Cerebellar cortex (tissue), 1 donor: ENCODE measurements at regions not wholly inside any gene's neighbourhood (a gene's known extent, or its start where the extent isn't known, plus 50 kb on each side); places are given as distances from the start of the nearest gene placed in this dataset.

Experiments
- DNase-seq: peaks from one replicate; pipeline ENCODE4 v3.0.0-alpha.2; 2015; ENCODE audit warnings: low spot score

DNA sequence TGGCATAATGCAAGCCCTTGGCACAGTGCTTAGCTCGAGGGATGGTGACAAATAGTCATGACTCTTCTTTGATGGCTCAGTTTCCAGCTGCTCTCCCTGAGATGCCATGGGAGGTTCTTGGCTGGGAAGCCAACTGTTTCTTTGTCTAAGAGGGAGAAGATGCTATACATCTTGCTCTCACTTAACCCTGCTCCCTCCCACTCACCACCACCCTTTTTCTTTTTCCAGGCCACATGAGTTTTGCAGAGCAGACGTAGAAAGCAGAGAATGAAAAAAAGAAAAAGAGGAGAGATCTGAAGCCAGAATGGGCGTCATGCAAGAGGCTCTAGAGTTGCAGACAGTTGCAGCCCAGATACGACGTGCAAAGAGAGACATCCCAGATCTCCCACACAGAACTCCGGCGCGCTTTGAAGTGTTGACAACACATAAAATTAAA, 160.5 kb downstream of the FGF18 start:
- no peak for DNase-seq

DNA sequence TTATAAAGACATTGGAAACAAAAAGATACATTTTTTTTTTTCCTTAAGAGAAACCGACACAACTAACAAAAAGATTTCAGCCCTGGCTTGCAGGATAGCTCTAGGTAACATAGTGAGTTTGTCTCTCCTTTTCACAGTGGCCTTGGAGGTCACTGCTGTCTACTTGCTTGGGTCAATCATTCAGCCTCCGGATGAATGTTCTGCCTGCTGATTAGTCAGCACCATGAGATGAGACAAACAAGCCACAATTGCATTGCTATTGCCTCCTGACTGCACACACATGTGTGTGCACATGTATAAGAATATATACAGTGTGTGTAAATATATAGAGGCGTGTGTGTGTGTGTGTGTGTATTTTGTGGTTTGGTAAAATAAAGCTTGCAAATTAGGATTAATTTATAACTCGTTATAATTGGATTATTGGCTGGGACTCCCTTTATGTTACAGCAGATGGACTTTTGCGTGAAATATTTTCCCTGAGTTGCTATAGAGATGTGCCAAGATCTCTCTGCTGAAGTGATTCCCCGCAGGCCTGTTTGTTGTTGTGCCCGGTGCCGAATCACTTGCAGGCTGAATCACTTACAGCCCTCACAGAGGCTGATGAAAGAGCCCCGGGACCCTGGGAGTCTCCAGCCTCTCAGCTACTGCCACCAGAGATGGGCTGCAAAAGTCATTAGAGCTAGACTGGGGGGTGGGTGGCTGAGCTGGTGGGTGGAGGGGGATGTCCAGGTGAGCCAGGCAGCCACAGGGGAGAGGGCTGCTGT, 161.2 kb downstream of the FGF18 start:
- DNase-seq, result no peak

DNA sequence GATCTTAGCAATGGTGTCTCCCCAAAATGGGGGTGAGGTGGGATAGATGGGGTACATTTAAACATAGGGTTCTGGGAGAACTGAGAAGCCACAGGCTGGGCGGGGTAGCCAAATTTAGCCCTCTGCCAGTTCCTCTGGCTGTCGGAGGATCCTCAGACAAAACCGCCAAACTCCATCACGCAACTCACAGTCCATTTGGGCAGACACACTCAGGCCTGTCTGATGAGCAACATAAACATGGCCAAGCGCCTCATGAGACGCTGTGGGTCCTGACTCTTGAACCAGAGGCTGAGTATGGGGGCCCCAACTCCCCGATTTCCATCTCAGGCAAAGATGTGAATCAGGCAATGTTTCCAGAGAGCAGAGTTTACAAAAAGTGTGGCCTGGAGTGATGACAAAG, 162.3 kb downstream of the FGF18 start:
- DNase-seq, result no peak

DNA sequence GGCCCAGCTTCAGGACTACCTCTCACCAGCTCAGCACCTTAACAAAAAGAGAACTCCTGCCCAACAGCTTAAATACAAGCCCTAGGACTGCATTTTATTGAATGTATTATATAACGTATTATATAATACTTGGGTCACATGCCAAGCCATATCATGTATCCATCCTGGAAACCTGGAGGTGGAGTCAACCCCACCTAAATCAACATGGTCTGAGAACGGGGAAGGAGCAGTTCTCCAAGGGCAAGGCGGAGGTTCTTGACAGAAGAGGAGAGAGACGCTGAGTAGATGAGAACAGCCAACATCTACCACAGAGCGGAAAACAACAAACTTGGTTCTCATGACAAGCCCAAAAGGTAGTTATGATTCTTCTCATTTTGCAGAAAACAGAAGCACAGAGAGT, 163.4 kb downstream of the FGF18 start:
- no peak for DNase-seq

- DNase-seq, result no peak
Measured at GRCh38 chr5:171585981-171586380, 166.5 kb downstream of the FGF18 start.

GRCh38 chr5:171586436-171586835, 167.0 kb downstream of the FGF18 start:
- DNase-seq, result no peak

DNA sequence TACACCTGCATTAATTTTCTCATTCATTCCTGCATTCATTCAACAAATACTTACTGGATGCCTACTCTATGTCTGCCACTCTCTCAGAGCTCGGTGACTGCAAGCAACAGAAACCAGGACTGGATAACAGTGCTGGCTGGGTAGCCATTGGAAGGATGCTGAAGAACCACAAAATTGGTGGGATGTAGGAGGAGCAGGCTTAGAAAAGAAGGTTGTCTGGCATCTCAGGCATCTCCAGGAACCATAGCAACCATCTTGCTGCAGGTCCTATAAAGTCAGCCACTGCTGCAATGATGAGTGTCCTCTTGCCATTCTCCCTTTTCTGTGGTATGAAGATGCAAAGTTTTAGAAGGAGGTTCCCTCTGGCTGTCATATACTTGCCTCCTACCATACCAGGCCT, 168.6 kb downstream of the FGF18 start:
- DNase-seq, result no peak

DNA sequence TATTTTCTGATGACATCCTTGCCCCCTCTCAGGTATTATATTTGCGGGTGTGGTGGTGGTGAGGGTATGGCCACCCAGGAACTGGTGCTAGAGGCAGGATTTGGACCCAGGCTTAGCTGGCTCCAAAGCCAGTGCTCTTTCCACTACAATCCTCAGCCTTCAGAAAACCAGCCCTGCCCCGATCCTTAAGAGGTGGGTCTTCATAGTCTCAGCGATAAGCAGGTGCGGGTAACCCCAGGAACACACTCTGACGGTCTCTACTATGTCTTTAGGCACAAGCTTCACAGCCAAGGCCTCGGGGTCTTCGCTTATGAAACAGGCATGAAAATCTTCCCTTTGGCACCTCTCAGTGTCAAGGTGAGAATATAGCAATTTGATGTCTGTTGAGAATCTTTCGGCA, 169.3 kb downstream of the FGF18 start:
- no peak for DNase-seq

DNA sequence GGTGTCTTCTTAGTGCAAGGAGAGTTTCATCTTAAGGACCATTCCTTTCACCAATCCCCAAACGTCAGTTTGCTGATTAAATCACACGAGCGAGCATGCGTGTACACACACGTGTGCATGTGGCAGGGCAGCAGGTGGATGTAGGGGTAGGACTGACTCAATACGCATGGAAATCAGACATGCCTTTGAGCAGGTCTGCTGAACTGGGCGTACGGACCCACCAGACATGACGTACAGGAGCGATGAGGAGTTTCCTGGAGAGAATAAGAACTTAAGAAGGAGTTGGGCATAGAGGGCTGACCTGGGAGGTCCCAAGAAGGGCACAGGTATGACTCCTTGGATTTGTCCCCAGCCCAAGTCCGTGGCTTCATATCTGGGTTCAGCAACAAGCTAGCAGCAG, 170.0 kb downstream of the FGF18 start:
- no peak for DNase-seq

DNA sequence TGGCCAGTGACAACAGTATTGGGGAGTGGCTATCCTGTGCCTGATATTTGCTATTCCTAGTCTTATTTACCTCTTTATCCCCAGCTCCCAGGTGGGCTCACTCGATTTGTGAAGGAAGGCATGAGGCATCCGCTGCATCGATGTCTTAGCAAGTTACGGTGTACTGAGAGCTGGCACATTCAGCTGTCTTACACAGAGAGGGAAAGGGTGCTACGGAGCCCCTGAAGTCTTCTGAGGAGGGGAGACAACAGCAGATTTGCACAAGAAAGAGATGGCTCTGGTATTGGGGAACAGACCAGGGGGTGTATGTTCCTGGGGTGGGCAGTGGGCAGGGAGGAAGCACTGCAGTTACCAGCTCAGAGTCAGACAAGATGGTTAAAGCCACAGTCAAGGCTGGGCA, 172.6 kb downstream of the FGF18 start:
- no peak for DNase-seq

GRCh38 chr5:171592736-171593135, 173.3 kb downstream of the FGF18 start:
- DNase-seq, result no peak

DNA sequence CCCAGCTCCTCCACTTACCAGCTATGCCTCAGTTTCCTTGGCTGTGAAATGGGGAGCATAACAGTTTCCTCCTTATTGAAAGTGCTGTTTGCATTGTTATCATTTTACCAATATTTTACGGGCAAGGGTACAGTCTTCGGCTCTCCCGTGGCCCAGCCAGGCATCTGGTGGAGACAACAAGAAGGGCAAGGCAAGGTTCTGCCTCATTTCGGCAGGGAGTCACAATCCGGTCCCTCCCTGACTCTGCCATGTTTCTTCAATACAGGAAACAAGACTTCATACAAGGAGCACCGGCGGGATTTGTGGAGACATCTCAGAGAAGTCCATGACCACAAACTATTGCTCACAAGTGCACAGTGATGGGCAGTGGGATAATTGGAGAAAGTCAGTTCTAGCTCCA, 174.0 kb downstream of the FGF18 start:
- DNase-seq, result no peak

DNA sequence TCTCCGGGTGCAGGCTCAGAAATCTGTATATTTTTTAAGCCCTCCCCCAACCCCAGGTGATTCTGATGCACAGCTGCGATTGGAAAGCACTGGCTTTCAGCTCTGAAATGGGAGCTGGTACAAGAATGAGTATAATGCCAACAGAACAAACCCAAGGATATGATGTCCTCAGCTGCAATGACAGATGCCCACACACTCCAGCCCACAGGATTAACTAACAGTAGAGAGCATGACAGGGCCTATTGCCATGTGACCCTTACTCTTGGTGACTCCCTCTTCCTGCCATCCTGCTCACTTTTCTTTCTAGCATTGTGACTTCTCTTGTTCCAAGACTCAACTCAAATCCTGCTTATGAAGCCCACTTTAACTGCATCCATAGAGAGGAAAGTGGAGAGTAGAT, 174.5 kb downstream of the FGF18 start:
- DNase-seq, result no peak

DNA sequence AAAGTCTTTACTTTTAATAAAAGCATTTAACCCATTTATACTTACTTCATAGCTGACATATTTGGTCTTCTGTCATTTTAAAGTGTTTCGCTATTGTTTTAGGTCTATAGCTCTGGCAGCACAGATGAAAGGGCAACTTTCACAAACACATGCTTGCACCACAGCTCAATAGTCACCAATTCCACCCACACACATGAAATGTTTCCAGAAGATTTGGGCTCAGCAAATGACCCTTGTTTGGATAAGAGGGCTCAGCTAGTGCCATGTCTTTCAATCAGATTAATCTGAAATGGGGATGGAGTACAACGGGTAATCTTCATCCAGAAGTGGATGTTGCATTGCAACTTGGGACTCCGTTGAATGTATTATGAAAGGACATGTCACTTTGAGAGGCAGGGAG, 176.0 kb downstream of the FGF18 start:
- no peak for DNase-seq

DNA sequence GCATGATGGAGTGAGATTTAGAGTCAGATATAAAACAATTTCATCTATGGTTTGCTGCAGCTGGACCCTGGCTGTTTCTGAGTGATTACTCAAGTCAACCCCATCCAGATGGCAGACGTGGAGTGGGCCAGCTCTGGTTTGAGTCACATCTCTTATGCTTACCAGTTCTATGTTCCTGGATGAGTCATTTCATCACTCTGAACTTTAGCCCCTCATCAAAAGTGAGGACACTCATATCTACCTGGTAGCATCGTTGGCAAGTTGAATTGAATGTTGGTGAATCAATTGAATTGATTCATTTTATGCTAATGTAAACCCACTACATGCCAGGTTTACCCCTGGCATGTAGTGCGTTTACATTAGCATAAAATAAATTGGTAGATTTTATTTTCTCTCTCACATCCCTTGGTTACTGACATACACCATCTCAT, 176.4 kb downstream of the FGF18 start:
- DNase-seq, result no peak

DNA sequence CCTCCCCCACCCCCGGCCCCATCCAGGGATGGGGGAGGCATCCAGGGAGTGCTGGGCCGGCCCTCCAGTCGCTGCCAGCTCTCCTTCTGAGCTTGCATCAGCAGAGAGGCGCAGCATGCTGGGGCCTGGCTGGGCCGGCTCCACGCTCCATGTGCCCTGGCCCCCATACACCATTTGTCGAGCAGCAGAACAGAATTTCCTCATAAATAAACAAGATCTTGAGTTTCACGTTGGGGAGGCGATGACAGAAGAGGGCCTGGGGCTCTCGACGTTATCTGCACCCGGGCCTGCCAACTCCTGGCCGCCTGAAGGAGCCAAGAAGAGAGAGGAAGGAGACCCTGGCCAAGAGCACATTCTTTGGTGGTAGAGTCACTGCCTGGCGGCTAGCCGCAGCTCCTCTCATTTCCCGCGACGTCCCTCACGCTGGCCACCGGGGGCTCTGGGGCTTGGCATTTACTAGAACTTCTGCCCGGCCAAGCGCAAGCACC, 177.0 kb downstream of the FGF18 start:
- no peak for DNase-seq

DNA sequence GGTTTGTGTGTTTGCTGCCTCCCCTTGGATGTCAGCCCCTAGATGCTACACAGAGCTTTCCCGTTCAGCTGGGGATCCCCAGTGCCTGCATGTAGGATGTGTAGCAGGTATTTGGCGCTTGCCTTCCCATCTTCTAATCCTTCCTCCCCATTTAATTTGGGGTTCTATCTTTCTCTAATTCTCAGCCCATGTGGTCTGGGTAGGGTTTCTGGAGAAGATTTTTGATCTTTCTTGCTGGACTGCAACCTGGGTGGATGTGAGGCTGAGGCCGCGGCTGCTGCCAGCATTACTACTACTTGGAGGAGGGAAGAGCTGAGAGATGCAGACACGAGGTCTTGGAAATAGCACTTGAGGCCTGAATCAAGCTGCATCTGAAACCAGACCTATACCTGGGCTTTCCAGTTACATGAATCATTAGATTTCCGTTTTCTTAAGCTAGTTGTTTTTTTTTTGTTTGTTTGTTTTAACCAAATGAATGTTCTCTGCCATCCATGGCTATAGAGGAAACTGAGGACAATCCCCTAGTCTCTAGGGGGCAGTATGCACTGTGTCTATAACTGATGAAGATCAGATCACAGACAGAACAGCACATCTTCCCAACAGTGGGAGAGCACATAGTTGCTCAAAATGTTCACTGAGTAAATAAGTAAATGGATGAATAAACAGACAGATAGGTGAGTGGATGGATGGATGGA, 178.6 kb downstream of the FGF18 start:
- no peak for DNase-seq

DNA sequence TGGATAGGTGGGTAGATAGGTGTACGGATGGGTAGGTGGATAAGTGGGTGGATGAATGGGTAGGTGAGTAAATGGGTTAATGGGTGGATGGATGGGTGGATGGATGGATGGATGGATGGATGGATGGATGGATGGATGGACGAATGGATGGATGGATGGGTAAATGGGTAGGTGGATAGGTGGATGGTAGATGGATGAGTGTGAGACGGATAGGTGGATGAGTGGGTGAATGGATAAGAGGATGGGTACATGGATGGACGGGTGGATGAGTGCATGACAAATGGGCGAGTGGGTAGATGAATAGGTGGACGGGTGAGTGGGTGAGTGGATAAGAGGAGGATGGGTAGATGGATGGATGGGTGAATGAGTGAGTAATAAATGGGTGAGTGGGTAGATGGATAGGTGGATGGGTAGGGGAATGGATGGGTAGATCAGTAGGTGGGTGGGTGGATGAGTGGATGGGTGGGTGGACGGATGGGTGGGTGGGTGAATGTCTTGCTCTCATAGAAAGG, 179.2 kb downstream of the FGF18 start:
- DNase-seq, result no peak

DNA sequence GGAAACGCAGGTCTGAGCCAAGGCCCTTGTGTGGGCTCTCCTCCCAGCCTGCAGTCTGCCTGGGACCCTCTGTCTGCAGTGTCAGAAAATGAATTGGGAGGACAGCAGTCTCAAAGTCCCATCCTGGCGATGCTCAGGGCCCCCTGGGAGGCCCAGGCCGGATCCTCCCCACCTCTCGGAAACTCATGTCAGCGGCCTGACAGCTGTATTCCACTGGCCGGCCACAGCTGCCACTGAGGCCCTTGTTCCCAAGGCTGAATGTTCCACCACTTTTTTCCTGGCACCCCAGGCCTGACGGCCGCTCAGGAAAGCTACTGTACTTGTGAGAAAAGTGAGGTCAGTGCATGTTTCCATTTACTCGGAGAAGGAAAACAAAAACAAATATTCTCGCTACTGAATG, 180.0 kb downstream of the FGF18 start:
- DNase-seq, result no peak

- no peak for DNase-seq
Measured at GRCh38 chr5:171599957-171600612, 180.6 kb downstream of the FGF18 start.

GRCh38 chr5:171600741-171601265, 181.4 kb downstream of the FGF18 start:
- DNase-seq, result no peak

- no peak for DNase-seq
Measured at GRCh38 chr5:171601266-171601881, 181.9 kb downstream of the FGF18 start.
